ENCODE measurements at regions not wholly inside any gene's neighbourhood (a gene's known extent, or its start where the extent isn't known, plus 50 kb on each side); places are given as distances from the start of the nearest gene placed in this dataset.

DNA sequence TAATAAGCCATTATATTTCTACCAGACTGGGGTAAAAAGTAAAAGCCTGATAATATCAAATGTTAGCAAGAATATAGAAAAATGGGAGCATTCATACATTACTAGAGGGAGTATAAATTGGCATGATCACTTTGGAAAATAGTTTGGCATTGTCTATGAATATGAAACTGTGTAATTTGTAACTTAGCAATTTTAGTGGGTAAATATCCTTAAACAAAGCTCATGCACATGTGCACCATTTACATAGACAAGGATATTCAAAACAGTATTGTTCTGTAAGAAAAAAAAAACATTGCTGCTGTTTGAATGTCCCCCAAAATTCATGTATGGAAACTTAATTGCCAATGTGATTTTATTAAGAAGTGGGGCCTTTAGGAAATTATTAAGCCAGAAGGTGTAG lies 166.4 kb upstream of the SLC27A6 start:
- no peaks in the 10 kb centered on the region for H3K4me1 ChIP-seq (ENCODE audit: insufficient read depth, low read length)
- CTCF ChIA-PET, result no interaction called here
- no peaks in the 10 kb centered on the region for H3K27me3 ChIP-seq (ENCODE audit: insufficient read depth, low read length, poor library complexity, severe bottlenecking)
- Mint-ChIP-seq H3K9me3 (peaks cover 0 to 2% (median 0%) of the 10 kb centered on the region in 5 donors), H3K27me3 (no peaks in the 10 kb centered on the region), H3K36me3 (no peaks in the 10 kb centered on the region), H3K4me1 (no peaks in the 10 kb centered on the region), H3K4me3 (no peak overlapping the region), H3K27ac (no peak overlapping the region)
- POLR2A ChIA-PET, result no interaction called here
- no peaks in the 10 kb centered on the region for H3K36me3 ChIP-seq (ENCODE audit: insufficient read depth, low read length)
- DNase-seq, result no peak
- no peak overlapping the region for H3K27ac ChIP-seq (ENCODE audit: low read depth, low read length)
- no peak overlapping the region for H3K4me3 ChIP-seq (ENCODE audit: low read length)
- H3K9me3 ChIP-seq (ENCODE audit: low read length), result no peaks in the 10 kb centered on the region

DNA sequence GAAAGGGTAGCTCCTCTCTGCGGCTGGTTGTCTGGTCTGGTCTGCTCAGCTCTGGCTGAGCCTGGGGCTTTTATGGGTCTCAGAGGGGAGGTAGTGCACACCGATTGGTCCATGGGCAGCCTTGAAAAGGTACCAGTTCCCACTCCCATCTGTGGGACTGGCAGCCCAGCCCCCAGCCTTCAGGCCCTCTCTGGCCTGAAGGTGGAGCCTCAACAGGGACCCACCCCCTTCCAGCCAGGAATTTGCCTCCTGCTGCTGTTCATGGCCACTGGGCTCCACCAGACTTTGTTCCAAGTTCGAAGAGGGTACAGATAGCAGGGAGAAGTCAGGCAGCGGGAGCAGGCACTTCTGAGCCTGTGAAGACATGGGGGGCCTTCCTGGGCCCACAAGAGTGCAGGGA lies 165.3 kb upstream of the SLC27A6 start:
- no peaks in the 10 kb centered on the region for H3K4me1 Mint-ChIP-seq
- H3K9me3 Mint-ChIP-seq, result peaks cover 0 to 2% (median 0%) of the 10 kb centered on the region in 5 donors
- no peaks in the 10 kb centered on the region for H3K27me3 ChIP-seq (ENCODE audit: insufficient read depth, low read length, poor library complexity, severe bottlenecking)
- H3K27ac Mint-ChIP-seq, result no peak overlapping the region
- H3K27me3 Mint-ChIP-seq, result no peaks in the 10 kb centered on the region
- H3K4me3 Mint-ChIP-seq, result no peak overlapping the region
- POLR2A ChIA-PET, result no interaction called here
- H3K4me3 ChIP-seq (ENCODE audit: low read length), result no peak overlapping the region
- no peak overlapping the region for H3K27ac ChIP-seq (ENCODE audit: low read depth, low read length)
- H3K9me3 ChIP-seq (ENCODE audit: low read length), result no peaks in the 10 kb centered on the region
- no peaks in the 10 kb centered on the region for H3K36me3 Mint-ChIP-seq
- CTCF ChIA-PET, result no interaction called here
- H3K4me1 ChIP-seq (ENCODE audit: insufficient read depth, low read length), result no peaks in the 10 kb centered on the region
- no peaks in the 10 kb centered on the region for H3K36me3 ChIP-seq (ENCODE audit: insufficient read depth, low read length)
- DNase-seq, result no peak

DNA sequence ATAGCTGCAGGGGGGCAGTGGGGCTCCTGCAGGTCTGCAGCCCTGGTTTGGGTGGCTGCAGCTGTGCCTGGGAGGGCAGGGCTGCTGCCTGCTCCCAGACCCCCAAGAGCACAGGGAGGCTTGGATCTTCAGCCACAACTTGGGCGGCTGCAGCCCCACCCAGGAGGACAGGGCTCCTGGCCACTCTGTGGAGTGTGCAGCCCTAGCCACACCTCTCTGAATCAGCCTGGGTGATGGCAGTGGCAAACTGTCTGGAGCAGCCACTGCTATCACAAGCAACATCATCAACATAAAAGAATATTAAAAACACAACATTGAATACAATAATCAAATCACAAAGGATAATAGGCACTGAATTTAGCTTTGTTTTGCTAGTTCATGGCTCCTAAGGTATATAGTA lies 164.9 kb upstream of the SLC27A6 start:
- H3K9me3 Mint-ChIP-seq, result peaks cover 0 to 3% (median 0%) of the 10 kb centered on the region in 5 donors
- CTCF ChIA-PET, result no interaction called here

DNA sequence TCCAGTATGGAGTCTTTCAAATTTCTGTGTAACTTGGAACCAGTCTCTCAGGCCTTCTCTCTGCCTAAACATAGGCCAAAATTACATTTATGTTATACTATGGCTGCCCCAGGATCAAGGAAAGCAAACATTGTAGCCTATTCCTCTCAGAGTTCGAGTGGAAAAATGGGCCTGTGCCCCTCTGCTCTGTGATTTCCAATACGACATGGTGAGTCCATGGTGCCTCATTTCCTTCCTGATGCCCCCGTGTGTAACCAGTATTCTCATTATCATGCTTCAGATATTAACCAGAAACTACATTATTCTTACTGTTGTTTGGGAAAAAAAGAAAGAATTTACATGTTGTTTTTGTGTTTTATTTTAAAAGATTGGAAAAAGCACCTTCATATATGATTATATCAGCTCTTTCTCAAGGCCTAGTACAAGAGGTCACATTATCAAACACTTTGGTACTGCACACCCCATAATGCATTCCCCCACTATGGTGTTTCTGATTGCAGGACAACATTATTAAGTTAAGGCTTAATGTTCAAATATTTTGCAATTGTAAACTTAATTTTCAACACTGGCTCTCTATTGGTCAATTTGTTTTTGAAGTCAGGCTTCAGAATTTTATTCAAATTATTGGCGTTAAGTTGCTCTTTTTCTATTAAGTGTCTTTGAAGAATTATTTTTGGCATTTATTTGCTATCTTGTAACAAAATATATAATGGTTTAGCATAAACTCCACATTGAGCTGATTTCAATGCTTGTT lies 151.8 kb upstream of the SLC27A6 start:
- no peak for DNase-seq
- Mint-ChIP-seq H3K4me1 (no peaks in the 10 kb centered on the region), H3K27ac (no peak overlapping the region), H3K4me3 (no peak overlapping the region), H3K9me3 (peaks cover 5 to 9% (median 7%) of the 10 kb centered on the region in 5 donors), H3K27me3 (no peaks in the 10 kb centered on the region), H3K36me3 (no peaks in the 10 kb centered on the region)
- H3K27ac ChIP-seq (ENCODE audit: low read depth, low read length), result no peak overlapping the region
- ChIA-PET CTCF (no interaction called here), POLR2A (no interaction called here)
- no peaks in the 10 kb centered on the region for H3K4me1 ChIP-seq (ENCODE audit: insufficient read depth, low read length)
- H3K9me3 ChIP-seq (ENCODE audit: low read length), result no peaks in the 10 kb centered on the region
- H3K27me3 ChIP-seq (ENCODE audit: insufficient read depth, low read length, poor library complexity, severe bottlenecking), result no peaks in the 10 kb centered on the region
- H3K4me3 ChIP-seq (ENCODE audit: low read length), result no peak overlapping the region
- H3K36me3 ChIP-seq (ENCODE audit: insufficient read depth, low read length), result no peaks in the 10 kb centered on the region

More for the DNA sequence above, 164.9 kb upstream of the SLC27A6 start:
- H3K4me1 ChIP-seq (ENCODE audit: insufficient read depth, low read length), result no peaks in the 10 kb centered on the region
- H3K4me3 ChIP-seq (ENCODE audit: low read length), result no peak overlapping the region
- H3K4me1 Mint-ChIP-seq, result no peaks in the 10 kb centered on the region
- H3K36me3 Mint-ChIP-seq, result no peaks in the 10 kb centered on the region
- H3K27ac Mint-ChIP-seq, result no peak overlapping the region
- no peak overlapping the region for H3K27ac ChIP-seq (ENCODE audit: low read depth, low read length)
- no peak for DNase-seq
- no peaks in the 10 kb centered on the region for H3K9me3 ChIP-seq (ENCODE audit: low read length)
- no peaks in the 10 kb centered on the region for H3K27me3 ChIP-seq (ENCODE audit: insufficient read depth, low read length, poor library complexity, severe bottlenecking)
- H3K27me3 Mint-ChIP-seq, result no peaks in the 10 kb centered on the region
- POLR2A ChIA-PET, result no interaction called here
- H3K36me3 ChIP-seq (ENCODE audit: insufficient read depth, low read length), result no peaks in the 10 kb centered on the region
- H3K4me3 Mint-ChIP-seq, result no peak overlapping the region

DNA sequence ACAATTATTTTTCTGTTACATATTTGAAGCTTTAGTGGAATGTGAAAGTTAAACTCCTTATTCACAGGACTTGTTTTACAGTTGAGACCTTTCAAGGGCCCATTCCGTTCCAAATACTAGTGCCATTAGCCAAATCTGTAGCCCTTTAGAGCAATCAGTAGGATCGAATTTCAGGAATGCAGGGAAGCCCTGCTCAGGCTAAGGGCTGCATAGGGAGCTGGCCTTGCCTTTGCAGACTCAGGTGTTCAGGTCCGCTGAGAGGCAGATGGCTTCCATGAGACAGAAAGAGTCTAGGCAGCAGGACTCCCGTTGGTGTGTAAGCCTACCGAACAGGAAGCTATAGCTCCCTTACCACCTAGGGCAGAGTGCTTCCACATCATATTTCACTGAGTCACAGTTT lies 150.1 kb upstream of the SLC27A6 start:
- H3K36me3 ChIP-seq (ENCODE audit: insufficient read depth, low read length), result no peaks in the 10 kb centered on the region
- H3K27me3 ChIP-seq (ENCODE audit: insufficient read depth, low read length, poor library complexity, severe bottlenecking), result no peaks in the 10 kb centered on the region
- H3K36me3 Mint-ChIP-seq, result no peaks in the 10 kb centered on the region
- H3K27me3 Mint-ChIP-seq, result no peaks in the 10 kb centered on the region
- CTCF ChIA-PET, result no interaction called here
- H3K9me3 Mint-ChIP-seq, result peaks cover 0 to 15% (median 5%) of the 10 kb centered on the region in 5 donors
- no peak for DNase-seq
- no peak overlapping the region for H3K4me3 ChIP-seq (ENCODE audit: low read length)
- no peaks in the 10 kb centered on the region for H3K9me3 ChIP-seq (ENCODE audit: low read length)
- no peaks in the 10 kb centered on the region for H3K4me1 ChIP-seq (ENCODE audit: insufficient read depth, low read length)
- no peaks in the 10 kb centered on the region for H3K4me1 Mint-ChIP-seq
- H3K27ac ChIP-seq (ENCODE audit: low read depth, low read length), result no peak overlapping the region
- H3K27ac Mint-ChIP-seq, result no peak overlapping the region
- H3K4me3 Mint-ChIP-seq, result no peak overlapping the region
- POLR2A ChIA-PET, result no interaction called here

DNA sequence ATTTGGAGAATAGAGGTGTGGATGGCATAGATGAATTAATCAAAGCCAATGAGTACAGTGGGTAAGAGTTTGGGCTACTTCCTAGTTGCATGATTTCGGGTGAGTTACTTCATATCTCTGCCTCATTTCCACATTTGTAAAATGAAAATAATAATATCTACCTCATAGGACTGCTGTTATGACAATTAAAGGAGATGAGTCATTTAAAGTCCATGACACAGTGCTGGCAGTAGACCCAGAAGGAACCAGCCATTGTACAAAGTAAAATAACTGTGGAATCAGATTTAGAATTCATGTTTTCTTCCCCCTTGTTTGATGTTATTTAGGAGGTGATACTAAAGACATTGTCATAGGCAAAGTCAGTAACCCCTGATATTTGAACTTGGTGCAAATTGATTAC lies 139.5 kb upstream of the SLC27A6 start:
- H3K27me3 Mint-ChIP-seq, result no peaks in the 10 kb centered on the region
- CTCF ChIA-PET, result no interaction called here
- no peak overlapping the region for H3K4me3 Mint-ChIP-seq
- no peaks in the 10 kb centered on the region for H3K4me1 Mint-ChIP-seq
- no peak overlapping the region for H3K27ac Mint-ChIP-seq
- Histone ChIP-seq H3K4me1 (ENCODE audit: insufficient read depth, low read length) (no peaks in the 10 kb centered on the region), H3K27me3 (ENCODE audit: insufficient read depth, low read length, poor library complexity, severe bottlenecking) (no peaks in the 10 kb centered on the region), H3K4me3 (ENCODE audit: low read length) (no peak overlapping the region), H3K27ac (ENCODE audit: low read depth, low read length) (no peak overlapping the region), H3K36me3 (ENCODE audit: insufficient read depth, low read length) (no peaks in the 10 kb centered on the region), H3K9me3 (ENCODE audit: low read length) (no peaks in the 10 kb centered on the region)
- POLR2A ChIA-PET, result no interaction called here
- no peak for DNase-seq
- peaks cover 4 to 9% (median 7%) of the 10 kb centered on the region in 5 donors for H3K9me3 Mint-ChIP-seq
- H3K36me3 Mint-ChIP-seq, result no peaks in the 10 kb centered on the region

DNA sequence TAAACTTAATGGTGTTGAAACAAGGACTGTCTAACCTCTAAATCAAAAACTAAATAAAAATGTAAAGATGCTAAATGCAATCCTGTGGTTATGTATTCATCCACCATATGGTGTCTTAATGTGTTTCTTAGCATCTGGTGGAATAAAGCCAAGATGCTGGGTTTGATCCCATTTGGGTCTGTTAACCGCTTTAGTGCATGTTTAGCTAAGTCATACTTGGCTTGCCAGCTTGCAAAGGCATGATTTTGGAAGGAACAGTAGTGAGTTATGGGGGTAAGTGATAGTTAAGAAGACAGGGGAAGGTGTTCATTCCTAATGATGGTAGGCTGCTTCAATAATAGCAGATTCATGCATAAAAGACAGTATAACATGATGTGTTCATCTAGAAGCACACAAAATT lies 139.0 kb upstream of the SLC27A6 start:
- Histone ChIP-seq H3K27ac (ENCODE audit: low read depth, low read length) (no peak overlapping the region), H3K4me1 (ENCODE audit: insufficient read depth, low read length) (no peaks in the 10 kb centered on the region), H3K36me3 (ENCODE audit: insufficient read depth, low read length) (no peaks in the 10 kb centered on the region), H3K9me3 (ENCODE audit: low read length) (no peaks in the 10 kb centered on the region), H3K27me3 (ENCODE audit: insufficient read depth, low read length, poor library complexity, severe bottlenecking) (no peaks in the 10 kb centered on the region), H3K4me3 (ENCODE audit: low read length) (no peak overlapping the region)
- H3K27me3 Mint-ChIP-seq, result no peaks in the 10 kb centered on the region
- no peaks in the 10 kb centered on the region for H3K4me1 Mint-ChIP-seq
- no peaks in the 10 kb centered on the region for H3K36me3 Mint-ChIP-seq
- no peak for DNase-seq
- POLR2A ChIA-PET, result no interaction called here
- H3K4me3 Mint-ChIP-seq, result no peak overlapping the region
- no peak overlapping the region for H3K27ac Mint-ChIP-seq
- CTCF ChIA-PET, result no interaction called here
- peaks cover 4 to 9% (median 7%) of the 10 kb centered on the region in 5 donors for H3K9me3 Mint-ChIP-seq

DNA sequence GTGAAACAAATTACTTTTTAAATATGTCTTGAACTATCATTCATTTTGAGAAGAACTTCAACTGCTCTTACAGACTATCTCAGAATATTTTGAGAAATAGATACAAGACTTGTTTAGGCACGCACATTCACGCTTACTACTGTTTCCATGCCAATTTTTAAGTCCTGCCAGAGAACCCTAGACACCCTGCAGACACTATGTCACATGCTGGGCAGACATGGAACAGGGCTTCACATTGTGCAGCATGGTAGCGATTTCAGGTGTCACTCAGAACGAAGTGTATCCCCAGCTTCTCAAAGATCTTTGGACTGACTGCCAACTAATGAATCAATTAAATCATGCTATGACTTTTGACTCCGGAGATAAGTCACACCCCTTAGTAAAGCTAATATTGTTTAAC lies 128.7 kb upstream of the SLC27A6 start:
- Mint-ChIP-seq H3K27ac (no peak overlapping the region), H3K27me3 (no peaks in the 10 kb centered on the region), H3K4me1 (no peaks in the 10 kb centered on the region), H3K36me3 (no peaks in the 10 kb centered on the region), H3K9me3 (peaks cover 0 to 2% (median 0%) of the 10 kb centered on the region in 5 donors), H3K4me3 (no peak overlapping the region)
- POLR2A ChIA-PET, result no interaction called here
- Histone ChIP-seq H3K27ac (ENCODE audit: low read depth, low read length) (no peak overlapping the region), H3K9me3 (ENCODE audit: low read length) (no peaks in the 10 kb centered on the region), H3K27me3 (ENCODE audit: insufficient read depth, low read length, poor library complexity, severe bottlenecking) (no peaks in the 10 kb centered on the region), H3K4me1 (ENCODE audit: insufficient read depth, low read length) (no peaks in the 10 kb centered on the region), H3K4me3 (ENCODE audit: low read length) (no peak overlapping the region), H3K36me3 (ENCODE audit: insufficient read depth, low read length) (no peaks in the 10 kb centered on the region)
- DNase-seq, result no peak
- CTCF ChIA-PET, result no interaction called here

DNA sequence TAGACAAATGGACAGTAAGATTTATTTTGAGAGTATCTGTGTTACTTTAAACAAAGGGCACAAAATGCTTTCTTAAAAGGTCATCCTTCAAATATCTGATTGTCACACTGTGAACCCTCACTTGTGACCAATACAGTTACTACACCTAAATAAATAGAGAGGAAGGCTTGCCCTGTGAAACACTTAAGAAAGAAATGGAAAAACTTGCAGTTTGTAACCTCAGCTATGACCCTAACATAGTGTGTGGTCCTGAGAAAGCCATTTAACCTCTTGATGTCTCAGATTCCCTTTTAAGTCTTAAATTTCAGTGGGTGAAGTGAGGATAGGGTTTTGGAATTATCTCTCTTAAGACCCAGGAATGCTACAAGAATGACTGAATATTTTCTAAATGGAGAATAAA lies 126.7 kb upstream of the SLC27A6 start:
- no peak overlapping the region for H3K4me3 Mint-ChIP-seq
- Histone ChIP-seq H3K27me3 (ENCODE audit: insufficient read depth, low read length, poor library complexity, severe bottlenecking) (no peaks in the 10 kb centered on the region), H3K4me1 (ENCODE audit: insufficient read depth, low read length) (no peaks in the 10 kb centered on the region), H3K27ac (ENCODE audit: low read depth, low read length) (no peak overlapping the region), H3K36me3 (ENCODE audit: insufficient read depth, low read length) (no peaks in the 10 kb centered on the region), H3K4me3 (ENCODE audit: low read length) (no peak overlapping the region), H3K9me3 (ENCODE audit: low read length) (no peaks in the 10 kb centered on the region)
- no peaks in the 10 kb centered on the region for H3K9me3 Mint-ChIP-seq
- H3K36me3 Mint-ChIP-seq, result no peaks in the 10 kb centered on the region
- no peaks in the 10 kb centered on the region for H3K4me1 Mint-ChIP-seq
- H3K27ac Mint-ChIP-seq, result no peak overlapping the region
- no peak for DNase-seq
- CTCF ChIA-PET, result no interaction called here
- POLR2A ChIA-PET, result no interaction called here
- no peaks in the 10 kb centered on the region for H3K27me3 Mint-ChIP-seq
